ENCODE measurements at regions not wholly inside any gene's neighbourhood (a gene's known extent, or its start where the extent isn't known, plus 50 kb on each side); places are given as distances from the start of the nearest gene placed in this dataset.

DNA sequence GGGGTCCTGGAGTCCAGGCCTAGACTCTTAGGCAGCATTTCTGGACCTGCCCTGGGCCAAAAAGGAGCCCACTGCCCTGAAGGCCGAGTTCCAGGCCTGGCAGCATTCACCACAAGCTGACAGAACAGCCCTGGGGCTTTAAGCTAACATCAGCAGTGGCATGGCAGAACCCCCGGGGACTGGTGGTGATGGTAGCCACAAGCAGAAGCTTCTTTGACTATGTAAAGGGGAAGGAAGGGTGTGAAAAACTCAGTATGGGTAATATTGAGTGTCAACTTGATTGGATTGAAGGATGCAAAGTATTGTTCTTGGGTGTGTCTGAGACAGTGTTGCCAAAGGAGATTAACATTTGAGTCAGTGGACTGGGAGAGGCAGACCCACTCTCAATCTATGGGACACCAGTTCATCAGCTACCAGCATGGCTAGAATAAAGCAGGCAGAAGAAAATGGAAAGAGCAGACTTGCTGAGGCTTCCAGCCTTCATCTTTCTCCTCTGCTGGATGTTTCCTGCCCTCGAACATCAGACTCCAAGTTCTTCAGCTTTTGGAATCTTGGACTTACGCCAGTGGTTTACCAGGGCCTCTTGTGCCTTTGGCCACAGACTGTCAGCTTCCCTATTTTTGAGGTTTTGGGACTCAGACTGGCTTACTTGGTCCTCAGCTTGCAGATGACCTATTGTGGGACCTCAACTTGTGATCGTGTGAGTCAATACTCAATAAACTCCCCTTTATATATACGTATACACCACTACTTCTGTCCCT, 661.0 kb upstream of the C9orf72 start:
- no peak for DNase-seq

DNA sequence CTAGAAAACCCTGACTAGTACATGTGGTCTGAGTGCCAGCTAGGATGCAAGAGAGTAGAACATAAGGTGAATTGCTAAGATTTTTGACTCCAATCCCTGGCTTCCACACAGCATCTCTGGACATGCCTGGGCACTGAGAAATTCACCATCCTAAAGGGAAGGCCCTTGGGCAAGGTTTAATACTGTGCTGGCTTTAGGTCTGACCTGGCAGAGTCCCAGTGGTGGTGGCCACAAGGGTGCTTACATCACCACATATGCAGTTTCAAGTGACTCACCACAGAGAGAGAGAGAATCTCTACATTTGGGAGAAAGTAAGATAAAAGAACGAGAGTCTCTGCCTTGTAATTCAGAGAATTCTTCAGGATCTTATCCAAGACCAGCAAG, 661.6 kb upstream of the C9orf72 start:
- no peak for DNase-seq

- DNase-seq, result no peak
These were observed 676.1 kb upstream of the C9orf72 start for GRCh38 chr9:28249424-28249823.

DNA sequence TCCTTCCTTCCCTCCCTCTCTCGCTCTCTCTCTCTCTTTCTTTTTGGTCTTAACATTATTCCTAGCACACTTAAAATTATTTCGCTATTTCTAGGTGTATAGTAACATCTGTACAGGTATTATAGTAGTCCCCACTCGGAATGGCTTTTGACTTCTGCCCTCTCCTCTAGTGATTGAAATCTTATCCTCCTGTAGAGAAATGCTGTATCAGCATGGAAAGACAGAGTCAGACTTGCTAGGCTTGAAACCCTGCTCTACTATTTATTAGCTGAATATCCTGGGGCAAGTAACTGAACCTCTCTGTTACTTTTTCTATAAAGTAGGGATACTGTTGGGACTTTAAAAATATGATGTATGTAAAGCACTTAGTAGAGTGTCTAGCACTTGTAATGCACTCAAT, 681.9 kb upstream of the C9orf72 start:
- no peak for DNase-seq

DNA sequence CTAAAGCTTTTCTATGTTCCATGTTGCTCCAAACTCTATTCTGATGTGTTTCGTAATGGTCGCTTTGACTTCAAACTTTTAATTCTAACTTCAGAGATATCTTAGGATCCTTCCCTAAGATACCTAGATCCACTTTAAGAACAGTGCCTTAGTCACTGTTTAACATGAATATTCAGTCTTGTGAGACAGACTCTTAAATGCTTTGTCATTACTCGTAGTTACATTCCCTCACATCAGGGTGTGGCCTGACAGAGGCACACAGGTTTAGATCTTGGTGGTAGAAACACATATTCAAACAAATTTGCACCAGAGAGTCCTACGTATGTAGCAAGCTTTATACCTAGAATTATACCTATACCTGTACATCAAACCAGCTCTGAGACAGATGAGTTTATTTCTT, 687.0 kb upstream of the C9orf72 start:
- DNase-seq, result no peak

DNA sequence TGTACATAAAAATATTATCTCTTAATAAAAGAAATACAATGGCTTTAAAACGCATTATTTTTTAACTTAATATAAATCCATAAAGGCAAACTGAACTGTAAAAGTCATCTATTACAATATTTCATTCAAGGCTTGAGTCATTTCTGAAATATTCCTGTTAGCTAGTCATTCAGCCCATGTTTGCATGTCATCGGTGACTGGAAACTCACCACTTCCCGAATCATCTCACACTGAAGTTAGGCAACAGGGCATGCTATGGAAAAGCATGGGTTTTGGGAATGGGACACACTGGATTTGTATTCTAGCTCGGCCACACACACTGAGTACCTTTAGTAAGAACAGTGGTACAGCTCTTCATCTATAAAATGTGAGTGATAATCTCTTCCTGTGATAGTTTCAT, 691.1 kb upstream of the C9orf72 start:
- no peak for DNase-seq

DNA sequence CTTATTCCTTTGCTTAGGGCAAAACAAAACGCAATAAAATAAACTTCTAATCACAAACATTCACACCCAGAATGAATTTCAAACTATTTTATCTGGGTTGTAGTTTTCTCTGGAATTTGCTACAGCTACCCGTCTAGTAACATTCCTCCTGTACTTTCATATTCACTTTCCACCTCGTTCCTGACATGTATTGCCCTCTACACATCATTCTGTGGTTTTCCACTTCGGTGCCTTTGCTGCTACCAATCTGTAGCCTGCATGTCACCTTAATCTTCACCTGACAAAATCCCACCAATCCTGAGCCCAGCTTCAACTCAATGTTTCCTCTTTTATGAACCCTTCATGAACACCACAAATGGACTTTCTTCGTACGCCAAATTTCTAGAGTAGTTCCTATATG, 694.1 kb upstream of the C9orf72 start:
- DNase-seq, result no peak

- no peak for DNase-seq
These were observed 696.9 kb upstream of the C9orf72 start for GRCh38 chr9:28270156-28270555.

DNA sequence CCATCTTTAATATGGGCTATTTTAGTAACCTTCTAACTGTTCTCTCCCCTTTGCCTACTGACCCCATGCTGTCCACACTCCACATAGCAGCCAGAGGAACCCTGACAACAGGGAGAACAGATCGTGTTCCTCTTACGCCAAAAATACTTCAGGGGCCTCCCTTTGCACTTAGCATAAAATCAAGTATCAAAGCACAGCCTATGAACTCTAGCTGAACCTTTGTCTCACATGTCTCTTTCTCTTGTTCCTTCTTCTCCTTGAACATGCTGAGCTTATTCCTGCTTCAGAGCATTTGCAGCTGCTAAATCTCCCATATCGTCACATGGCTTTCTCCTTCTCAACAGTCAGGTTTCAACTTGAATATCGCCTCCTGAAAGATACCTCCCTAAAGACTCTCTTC, 698.8 kb upstream of the C9orf72 start:
- no peak for DNase-seq

- no peak for DNase-seq
These were observed 714.2 kb upstream of the C9orf72 start for GRCh38 chr9:28287455-28287854.

- DNase-seq, result no peak
These were observed 716.5 kb upstream of the C9orf72 start for GRCh38 chr9:28289746-28290145.

DNA sequence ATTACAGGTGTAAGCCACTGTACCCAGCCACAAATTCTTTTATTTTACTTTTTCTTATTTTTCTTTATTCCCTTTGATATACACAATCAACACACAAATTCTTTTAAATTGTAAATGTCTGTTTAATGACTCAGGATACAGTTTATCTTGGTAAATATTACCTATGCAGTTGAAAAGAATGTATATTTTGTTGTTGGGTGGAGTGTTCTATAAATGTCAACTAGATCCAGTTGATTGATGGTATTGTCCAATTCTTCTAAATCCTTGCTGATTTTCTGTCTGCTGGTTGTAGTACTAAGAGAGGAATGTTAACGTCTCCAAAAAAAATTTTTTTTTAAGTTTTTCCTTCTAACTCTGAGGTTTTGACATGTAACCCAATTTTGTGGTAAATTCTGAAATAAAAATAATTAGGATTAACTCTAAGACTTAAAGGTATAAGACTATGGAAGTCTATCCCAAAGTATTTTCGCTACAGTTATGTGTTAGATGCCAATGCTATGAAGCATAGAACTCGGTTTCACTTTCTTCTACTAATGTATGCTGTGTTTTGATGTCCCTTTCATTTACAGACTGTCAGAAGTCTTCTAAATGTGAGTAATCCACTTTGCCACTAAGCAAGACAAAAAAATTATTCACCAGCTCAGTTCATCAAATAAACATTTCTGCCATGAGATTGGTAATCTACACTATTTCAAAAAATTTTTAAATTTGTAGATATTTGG, 720.2 kb upstream of the C9orf72 start:
- no peak for DNase-seq

DNA sequence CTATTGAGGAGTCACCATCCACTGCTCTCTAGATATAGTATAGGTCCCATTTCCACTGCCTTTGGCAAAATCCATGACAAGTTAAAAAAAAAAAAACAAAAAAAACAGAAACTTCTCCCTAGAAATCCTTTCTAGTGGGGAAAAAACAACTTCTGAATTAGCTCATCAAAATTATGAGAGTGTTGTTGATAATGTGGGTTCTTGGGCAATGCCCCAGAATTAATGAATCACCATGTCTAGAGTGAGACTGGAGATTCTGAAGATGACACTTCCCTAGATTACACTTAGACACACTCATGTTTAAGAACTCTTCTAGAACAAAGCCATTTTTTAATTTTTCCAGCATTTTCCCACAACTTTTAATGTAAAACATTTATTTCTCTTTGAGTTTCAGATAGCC, 728.0 kb upstream of the C9orf72 start:
- DNase-seq, result no peak

DNA sequence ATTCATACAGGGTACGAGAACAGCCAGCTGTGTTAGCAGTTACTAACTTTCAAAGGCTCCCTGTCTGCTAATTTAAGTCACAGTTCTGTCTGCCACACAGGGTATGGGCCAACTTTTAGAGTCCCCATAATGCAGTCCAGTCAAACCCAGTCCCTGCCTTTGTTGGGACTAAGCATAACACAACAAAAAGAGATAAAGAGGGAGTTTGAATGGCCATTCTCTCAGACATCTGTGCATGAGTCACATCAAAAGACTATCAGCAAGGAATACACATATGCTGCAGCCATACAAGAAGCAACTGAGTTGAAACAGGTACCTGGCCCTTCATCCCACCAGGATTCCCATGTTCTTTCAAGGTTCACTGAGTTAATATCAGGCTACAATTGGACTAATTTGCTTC, 744.5 kb upstream of the C9orf72 start:
- DNase-seq, result no peak

GRCh38 chr9:28318515-28318914, 745.2 kb upstream of the C9orf72 start:
- no peak for DNase-seq

GRCh38 chr9:28319981-28320380, 746.7 kb upstream of the C9orf72 start:
- DNase-seq, result peak in 1 of 2 experiments; percentile 42

DNA sequence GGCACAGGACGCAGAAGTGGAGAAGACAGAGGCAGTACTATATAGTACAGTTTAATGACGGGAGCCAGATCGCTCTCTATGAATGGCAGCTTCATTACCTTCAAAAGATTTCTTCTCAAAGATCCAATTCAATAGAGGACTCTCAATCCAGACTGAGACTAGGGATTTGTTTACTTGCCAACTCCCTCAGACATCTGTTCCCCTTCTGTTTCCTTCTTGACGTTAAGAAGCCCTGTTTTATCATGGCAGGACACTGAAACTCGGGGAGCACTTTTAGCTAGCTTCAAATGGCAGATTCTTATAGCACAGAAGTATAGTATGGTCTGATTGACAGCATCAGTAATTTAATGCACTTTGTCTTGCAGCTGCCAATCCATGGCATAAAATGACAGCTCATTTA, 747.3 kb upstream of the C9orf72 start:
- peak; percentile 78 to 88 for DNase-seq

GRCh38 chr9:28329323-28329722, 756.0 kb upstream of the C9orf72 start:
- peak in 1 of 2 experiments; percentile 40 for DNase-seq

GRCh38 chr9:28332648-28333047, 759.4 kb upstream of the C9orf72 start:
- no peak for DNase-seq

DNA sequence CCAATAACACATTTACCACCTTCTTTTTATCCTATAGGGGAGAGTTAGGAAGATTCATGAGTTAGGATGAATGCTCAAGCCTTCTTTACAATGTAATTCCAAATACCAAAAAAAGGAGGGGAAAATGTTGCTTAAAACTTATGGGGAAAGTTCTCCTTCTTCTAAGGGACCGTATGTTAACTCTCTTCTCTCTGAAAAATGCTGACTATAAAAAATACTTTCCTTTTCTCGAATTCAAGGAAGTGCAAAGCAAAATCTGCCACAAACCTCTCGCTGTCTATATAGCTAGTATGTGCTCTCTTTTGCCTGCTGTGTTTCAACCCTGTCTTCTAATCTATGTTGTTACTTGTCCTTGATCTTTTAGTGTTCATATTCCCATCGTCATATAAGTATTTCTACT, 768.6 kb upstream of the C9orf72 start:
- no peak for DNase-seq

DNA sequence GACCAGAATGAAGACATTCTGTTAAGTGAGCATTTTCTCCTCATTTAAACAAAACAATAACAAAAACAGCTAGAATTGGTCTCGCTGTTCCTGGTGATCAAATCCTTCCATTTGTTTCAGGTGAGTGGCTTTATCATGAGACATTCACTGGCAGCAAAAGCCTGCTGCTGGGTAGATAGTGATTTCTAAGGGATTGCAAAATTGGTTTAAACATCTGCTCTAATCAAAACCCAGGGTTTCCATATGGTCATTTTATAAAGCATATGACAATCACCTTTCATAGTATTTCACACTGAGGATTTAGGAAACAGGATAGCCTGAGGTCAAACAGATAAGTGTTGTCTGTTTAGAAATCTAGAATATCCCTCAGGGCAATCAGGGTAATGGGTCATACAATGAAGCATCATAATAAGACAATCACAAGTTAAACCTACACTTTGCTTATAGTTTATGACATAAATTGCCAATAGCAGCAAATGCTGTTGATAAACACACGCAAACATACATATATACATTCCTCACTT, 769.6 kb upstream of the C9orf72 start:
- peak; percentile 13 to 85 for DNase-seq

GRCh38 chr9:28363151-28363562, 789.9 kb upstream of the C9orf72 start:
- no peak for DNase-seq

- DNase-seq, result peak in 1 of 2 experiments; percentile 6
These were observed 791.8 kb upstream of the C9orf72 start for GRCh38 chr9:28365020-28365640.

DNA sequence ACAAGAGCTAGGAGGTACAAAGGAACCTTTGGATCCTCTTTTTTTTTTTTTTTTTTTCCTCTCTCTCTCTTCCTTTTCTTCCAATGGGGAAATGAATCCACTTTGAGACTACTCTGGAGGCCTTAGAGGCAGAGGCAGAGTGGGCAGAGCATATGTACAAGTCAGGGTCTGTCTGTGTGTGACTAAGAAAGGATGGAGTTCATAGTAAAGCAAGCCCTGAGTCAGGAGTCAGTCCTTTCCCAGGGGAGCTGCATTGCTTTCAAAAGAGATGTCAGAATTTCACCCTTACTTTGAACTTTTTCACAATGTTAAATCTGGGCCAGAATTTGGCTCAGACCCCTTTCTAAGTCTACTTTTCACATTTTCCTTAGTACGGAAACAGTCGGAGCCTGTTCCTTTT, 792.4 kb upstream of the C9orf72 start:
- DNase-seq, result no peak
